ENCODE measurements at regions not wholly inside any gene's neighbourhood (a gene's known extent, or its start where the extent isn't known, plus 50 kb on each side); places are given as distances from the start of the nearest gene placed in this dataset.

DNA sequence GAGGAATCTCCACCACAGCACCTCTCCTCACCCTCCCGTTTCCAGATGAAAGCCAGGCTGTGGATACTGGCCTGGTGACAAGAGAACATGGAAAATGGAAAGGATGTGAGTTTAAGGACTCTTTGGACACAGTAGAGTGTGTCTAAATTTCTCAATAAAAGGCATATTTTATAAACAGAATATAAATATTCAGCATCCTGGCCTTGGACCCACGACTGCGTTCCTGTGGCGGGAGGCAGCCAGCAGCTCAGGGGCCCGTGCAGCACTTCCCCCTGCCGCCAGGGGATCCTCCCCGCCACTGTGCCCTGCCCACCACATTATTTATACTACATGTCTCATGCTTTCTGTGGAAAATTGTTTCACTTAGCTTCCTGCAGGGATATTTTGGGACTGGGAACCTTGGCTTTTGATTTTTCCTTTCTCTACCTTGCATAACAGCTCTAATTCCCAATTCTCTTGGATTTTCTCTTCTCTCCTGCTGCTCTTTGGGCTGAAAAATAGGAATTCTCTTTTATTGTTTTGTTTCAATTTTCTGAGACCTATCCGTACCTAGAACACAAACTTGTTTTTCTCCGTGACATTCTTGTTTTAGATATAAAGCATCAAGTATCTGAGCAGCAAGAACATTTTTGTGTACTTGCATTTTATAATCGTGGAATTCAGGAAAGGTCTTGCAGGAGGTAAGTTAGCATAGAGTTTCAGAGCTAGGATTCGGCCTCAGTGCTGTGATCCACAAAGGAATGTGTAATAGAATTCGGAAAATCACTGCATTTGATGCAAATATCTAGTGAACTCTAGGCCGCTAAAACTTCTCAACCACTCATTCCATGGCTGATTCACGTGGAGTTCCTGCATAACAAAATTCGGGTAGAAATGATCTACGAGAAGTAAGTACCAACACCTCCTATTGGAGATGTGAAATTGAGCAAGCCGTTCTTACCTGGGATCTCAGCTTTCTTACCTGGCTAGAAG is 107.7 kb upstream of the SPATA13 start:
- DNase-seq: no peak

DNA sequence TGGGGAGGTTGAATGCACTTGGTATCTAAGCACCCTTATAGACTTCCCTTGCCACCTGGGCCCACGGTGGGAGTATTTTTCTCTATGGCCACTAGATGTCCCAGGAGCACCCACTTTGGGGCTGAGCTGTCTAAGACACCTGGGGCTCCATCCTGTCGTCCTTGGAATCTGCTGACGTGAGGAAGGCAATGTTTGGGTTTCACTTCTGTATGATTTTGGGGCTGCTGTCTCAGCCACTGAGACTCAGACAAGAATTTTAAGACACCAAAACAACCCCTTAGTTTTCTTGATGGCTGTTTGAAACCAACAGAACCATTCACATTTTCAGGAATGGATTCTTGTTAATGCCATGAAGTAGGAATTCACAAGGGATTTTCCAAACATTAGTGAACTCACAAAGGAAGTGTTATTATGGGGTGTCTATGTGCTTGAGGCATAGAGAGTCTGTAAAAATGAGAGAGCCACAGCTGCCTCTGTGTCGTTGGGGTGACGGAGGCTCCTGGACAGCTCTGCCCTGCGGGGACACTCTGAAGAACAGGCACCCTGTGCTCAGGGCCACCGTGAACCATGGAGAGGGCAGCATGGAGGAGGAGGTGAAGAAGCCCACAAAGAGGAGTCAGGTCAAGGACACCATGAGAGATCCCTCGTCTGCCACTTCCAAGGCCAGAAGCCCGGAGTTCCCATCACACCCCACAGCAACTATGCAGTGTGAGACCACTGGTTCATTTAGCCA is 106.8 kb upstream of the SPATA13 start:
- DNase-seq: peak; percentile 25

DNA sequence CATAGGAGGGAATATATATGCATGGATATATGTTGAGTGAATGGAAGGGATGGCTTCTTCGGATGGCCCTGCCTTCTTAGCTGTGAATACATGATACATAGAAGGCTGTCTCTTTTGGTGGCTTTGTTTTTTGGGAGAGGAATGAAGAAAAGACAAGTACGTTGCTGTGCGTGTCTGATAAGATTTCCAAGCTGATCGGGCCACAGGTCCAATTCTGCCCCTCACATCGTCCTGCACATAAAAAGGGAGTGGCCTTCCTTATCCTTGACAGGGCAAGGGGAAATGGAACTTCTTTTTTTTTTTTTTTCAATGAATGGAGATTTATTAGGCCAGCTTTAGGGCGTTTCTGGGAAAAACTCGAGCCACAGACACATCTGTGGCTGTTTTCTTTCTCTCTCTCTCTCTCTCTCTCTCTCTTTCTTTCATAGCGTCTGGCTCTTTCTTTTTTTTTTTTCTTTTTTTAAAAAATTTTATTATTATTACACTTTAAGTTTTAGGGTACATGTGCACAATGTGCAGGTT is 103.8 kb upstream of the SPATA13 start:
- no peak for DNase-seq

DNA sequence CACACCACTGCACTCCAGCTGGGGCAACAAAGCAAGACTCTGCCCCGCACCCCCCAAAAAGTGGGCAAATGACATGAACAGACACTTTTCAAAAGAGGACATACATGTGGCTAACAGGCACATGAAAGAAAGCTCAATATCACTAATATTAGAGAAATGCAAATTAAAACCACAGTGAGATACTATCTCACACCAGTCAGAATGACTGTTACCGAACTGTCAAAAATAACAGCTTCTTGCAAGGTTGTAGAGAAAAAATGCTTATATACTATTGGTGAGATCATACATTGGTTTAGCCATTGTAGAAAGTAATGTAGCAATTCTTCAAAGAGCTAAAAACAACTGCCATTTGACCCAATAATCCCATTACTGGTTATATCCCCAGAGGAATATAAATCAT is 99.5 kb upstream of the SPATA13 start:
- DNase-seq: no peak

GRCh38 chr13:24063281-24063877 is 97.1 kb upstream of the SPATA13 start:
- no peak for DNase-seq

GRCh38 chr13:24064371-24064770 is 96.1 kb upstream of the SPATA13 start:
- no peak for DNase-seq

- no peak for DNase-seq
These were observed 95.3 kb upstream of the SPATA13 start for GRCh38 chr13:24065176-24065575.

GRCh38 chr13:24066405-24067295 is 93.9 kb upstream of the SPATA13 start:
- DNase-seq: no peak

DNA sequence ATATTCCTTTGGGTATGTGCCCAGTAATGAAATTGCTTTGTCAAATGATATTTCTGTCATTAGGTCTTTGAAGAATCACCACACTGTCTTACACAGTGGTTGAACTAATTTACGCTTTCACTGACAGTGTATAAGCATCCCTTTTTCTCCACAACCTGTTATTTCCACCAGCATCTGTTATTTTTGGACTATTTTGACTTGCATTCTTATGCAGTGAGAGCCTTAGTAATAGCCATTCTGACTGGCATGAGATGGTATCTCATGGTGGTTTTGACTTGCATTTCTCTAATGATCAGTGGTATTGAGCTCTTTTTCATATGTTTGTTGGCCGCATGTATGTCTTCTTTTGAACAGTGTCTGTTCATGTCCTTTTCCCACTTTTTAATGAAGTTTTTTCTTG is 92.0 kb upstream of the SPATA13 start:
- no peak for DNase-seq

- no peak for DNase-seq
These were observed 89.5 kb upstream of the SPATA13 start for GRCh38 chr13:24071016-24071415.

GRCh38 chr13:24071423-24072075 is 89.0 kb upstream of the SPATA13 start:
- no peak for DNase-seq

DNA sequence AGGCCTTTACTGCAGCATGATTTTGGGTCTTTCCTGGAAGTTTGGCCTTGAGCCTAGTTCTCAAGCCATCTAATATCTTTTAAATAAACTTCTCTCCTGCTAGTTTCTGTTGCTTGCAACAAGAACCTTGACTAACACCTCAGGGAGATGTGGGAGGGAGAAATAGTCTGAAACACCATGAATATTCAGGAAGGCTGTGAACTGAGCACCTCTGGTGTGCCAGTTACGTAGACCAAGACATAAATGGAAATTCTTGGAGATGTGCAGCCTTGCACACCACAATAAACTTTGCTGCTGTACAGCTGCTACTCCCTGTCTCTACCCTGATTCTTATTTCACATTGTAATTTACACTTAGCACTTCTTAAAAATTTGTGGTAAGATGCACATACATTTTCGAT is 86.9 kb upstream of the SPATA13 start:
- DNase-seq: no peak

GRCh38 chr13:24074678-24075077 is 85.8 kb upstream of the SPATA13 start:
- DNase-seq: no peak

DNA sequence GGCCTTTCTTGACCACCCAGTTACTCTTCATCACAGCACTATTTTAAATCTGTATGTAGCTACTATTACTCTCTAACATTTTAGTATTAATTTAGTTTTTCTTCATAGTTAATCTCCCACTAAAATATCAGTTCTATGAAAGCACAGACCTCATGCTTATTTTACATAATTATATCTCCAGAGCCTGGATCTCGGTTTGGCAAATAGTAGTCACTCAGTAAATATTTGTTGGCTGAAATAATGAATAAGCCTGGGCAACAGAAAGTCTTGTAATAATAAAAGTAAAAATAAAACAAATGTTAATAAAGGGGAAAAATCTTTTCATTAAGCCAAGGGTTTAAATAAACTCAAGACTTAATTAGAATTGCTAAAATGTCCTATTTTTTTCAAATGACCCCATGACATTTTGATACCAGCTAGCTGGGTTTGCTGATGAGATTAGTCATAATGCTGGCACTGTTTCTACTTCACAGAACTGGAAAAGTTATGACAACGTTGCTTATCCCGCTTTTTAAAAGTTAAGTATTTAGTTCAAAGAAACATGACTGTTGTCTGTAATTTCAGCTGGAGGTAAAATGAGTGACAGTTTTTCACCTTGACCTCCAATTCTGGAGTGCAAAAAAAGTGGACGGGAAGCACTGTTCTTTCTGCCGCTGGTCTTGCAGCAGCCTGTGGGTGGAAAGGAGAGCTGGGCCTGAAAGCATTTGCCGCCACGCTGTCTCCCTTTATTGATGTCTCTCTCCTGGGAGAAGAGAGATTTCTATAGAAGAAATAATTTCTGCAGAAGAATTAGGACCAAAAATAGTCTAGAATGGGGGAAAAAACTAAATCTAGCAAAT is 85.2 kb upstream of the SPATA13 start:
- DNase-seq: no peak

GRCh38 chr13:24076109-24076508 is 84.4 kb upstream of the SPATA13 start:
- DNase-seq: no peak

DNA sequence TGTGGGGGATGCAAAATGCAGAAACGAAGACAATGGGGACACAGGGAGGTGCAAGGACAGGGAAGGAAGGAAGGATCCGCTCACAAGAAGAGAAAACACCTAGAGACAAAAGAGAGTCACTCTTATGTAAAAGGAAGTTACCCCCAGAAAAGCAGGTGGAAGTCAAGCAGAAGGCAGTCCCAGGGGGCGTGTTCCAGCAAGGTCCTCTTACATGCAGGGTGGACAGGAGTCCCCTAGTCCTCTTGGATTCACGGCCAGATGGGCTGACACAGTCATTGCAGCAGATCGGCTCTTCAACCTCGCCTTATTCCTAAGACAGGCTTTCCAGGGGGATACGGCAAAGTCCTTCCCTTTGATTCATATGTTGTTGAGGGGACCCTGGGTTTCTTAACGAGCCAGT is 83.9 kb upstream of the SPATA13 start:
- DNase-seq: no peak

DNA sequence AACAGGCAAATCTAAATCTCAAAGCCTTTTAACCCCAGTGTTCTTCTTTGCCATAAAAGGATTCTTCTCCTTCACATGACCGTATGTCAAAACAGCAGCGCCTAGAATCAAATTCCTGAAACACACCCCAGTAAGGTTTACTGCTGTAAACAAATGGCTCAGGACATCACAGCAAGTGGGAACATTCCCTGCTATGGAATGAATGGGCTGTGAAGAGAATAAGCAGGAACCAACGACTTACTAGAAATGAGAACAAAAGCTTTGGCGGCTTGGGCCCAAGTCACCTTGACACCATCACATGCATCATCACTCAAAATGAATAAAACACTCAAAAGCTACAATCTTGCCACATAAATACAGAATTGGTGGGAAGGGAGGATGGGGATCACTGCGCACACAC is 80.4 kb upstream of the SPATA13 start:
- DNase-seq: no peak

DNA sequence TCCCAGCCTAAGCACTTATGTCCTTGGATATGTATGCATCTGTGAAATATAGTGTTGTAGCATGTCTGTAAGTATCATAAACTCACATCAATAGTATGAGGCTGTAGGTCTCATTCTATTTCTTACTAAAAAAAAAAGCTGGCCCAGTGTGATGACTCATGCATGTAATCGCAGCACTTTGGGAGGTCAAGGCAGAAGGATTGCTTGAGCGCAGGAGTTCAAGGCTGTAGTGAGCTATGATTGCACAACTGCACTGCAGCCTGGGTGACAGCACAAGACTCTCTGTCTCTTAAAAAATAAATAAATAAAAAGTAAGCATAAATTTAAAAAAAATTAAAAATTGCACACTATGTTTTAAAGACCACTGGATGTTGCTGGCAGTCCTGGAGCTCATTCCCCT is 79.1 kb upstream of the SPATA13 start:
- DNase-seq: no peak

- DNase-seq: no peak
These were observed 77.4 kb upstream of the SPATA13 start for GRCh38 chr13:24083141-24083540.

DNA sequence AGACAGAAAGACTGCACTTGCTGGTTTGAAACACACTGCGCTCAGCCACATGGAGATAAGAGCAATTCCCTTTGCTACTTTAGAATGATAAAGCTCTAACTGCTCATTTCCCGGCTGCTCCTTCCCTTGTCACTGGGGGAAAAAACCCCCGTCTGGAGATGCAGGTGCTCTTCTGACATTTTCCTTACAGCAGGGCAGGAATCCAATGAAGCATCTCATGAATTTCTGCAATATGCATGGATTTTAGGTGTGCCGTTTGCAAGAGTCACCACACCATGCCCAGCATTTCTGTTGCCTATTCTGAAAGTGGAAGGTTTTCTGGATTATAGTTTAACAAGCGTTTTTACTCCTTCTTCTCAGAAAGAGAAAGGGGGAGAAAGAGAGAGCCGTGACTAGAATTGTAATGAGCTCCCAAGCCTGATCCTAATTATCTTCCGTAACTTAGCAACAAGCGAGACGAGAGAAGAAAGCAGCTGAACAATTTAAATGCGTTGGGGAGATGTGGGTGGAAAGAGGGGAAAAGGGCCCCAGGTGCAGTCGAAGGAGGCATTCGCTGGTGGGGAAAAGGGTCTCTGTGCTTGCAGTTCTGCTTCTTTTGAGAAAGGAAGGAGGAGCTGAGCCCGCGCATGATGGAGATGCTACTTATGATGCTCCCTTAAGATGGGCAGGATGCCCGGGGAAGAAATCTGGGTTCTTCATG is 76.6 kb upstream of the SPATA13 start:
- no peak for DNase-seq

Measured in NCI-H2107 (cell line).